A549 (cell line): ENCODE measurements at regions not wholly inside any gene's neighbourhood (a gene's known extent, or its start where the extent isn't known, plus 50 kb on each side); places are given as distances from the start of the nearest gene placed in this dataset.

ENCODE experiments used
- ATAC-seq, 2 experiments: fragments of 200-7000 bp in 1 of 2; fragments of >200 bp in 1 of 2; cut with Nextera tagmentation in 1 of 2; cut with Tn5 transposase in 1 of 2; 3 replicates each; pipeline versions ENCODE4 v1.8.0 to v1.9.1; 2018 to 2020; ENCODE audit warnings: mild to moderate bottlenecking in 1 of 2, moderate library complexity in 1 of 2
- CTCF ChIA-PET: fragments of 300-600 bp; sonication (Branson Sonifier 250); formaldehyde crosslinking; extraction: SDS; loops from one replicate; lab custom pipeline; 2021; ENCODE audit warnings: antibody characterized with exemption, inconsistent platforms; lab: Yijun Ruan, JAX
- POLR2A ChIA-PET: fragments of 350-600 bp; formaldehyde crosslinking; extraction: SDS; loops from one replicate; lab custom pipeline; 2021; ENCODE audit warnings: antibody characterized with exemption, inconsistent platforms; lab: Yijun Ruan, JAX
- DNase-seq, 2 experiments: peaks; one replicate each; pipeline versions ENCODE4 v3.0.0 to v3.0.0-alpha.2; 2011 to 2016; ENCODE audit warnings: low read depth in 1 of 2, low spot score in 1 of 2
- FAIRE-seq: peaks from 2 replicates; lab custom pipeline; 2011; peaks lifted over from hg19 to GRCh38; lab: Jason Lieb, UNC
- H3K27ac ChIP-seq, 2 experiments: fragments of >200 bp; sonication (Bioruptor Twin); formaldehyde crosslinking; 3 replicates each; pipeline ENCODE4 v1.5.1; 2016 to 2017
- H3K4me1 ChIP-seq: fragments of >200 bp; sonication (Bioruptor Twin); formaldehyde crosslinking; 3 replicates; pipeline ENCODE4 v1.6.1; 2016
- H3K4me2 ChIP-seq: fragments of >200 bp; sonication (Bioruptor Twin); formaldehyde crosslinking; 3 replicates; pipeline ENCODE4 v1.6.1; 2016
- H3K4me3 ChIP-seq: fragments of >200 bp; sonication (Bioruptor Twin); formaldehyde crosslinking; 3 replicates; pipeline ENCODE4 v1.5.1; 2016
- H3K9me3 ChIP-seq: fragments of >200 bp; sonication (Bioruptor Twin); formaldehyde crosslinking; 3 replicates; pipeline ENCODE4 v1.6.1; 2016
- CBX8 ChIP-seq: fragments of 200-600 bp; sonication (generic); IDR thresholded peaks from 2 replicates; pipeline ENCODE4 v1.6.1; 2016
- CHD2 ChIP-seq: fragments of 150-350 bp; IDR thresholded peaks from 2 replicates; pipeline ENCODE4 v1.6.1; 2014; ENCODE audit warnings: low read length; ENCODE audit not compliant: partially characterized antibody
- EHMT2 ChIP-seq: fragments of 200-600 bp; sonication (generic); IDR thresholded peaks from 2 replicates; pipeline ENCODE4 v1.6.1; 2016; ENCODE audit warnings: antibody characterized with exemption, low read depth, mild to moderate bottlenecking, moderate library complexity
- FOSL2 ChIP-seq, 2 experiments: fragments of 450-650 bp in 1 of 2; fragments of >200 bp in 1 of 2; sonication (Bioruptor Twin) in 1 of 2; formaldehyde crosslinking; IDR thresholded peaks; 2 replicates each; pipeline versions ENCODE4 v1.5.0 to v1.6.1; 2016 to 2020; ENCODE audit warnings: mild to moderate bottlenecking in 1 of 2, moderate library complexity in 1 of 2
- GATA3 ChIP-seq: IDR thresholded peaks from 2 replicates; pipeline ENCODE4 v1.6.1; 2012; ENCODE audit warnings: borderline replicate concordance
- HOXA7 ChIP-seq: fragments of 250-450 bp; sonication (Bioruptor Pico); IDR thresholded peaks from 2 replicates; pipeline ENCODE4 v1.5.0; 2020; ENCODE audit warnings: mild to moderate bottlenecking, moderate library complexity
- HOXB5 ChIP-seq: fragments of 250-450 bp; sonication (Bioruptor Pico); IDR thresholded peaks from 2 replicates; pipeline ENCODE4 v1.5.0; 2020; ENCODE audit warnings: mild to moderate bottlenecking, moderate library complexity
- KDM5A ChIP-seq: fragments of 200-600 bp; sonication (generic); IDR thresholded peaks from 2 replicates; pipeline ENCODE4 v1.6.1; 2016; ENCODE audit warnings: antibody characterized with exemption, mild to moderate bottlenecking
- MYC ChIP-seq: IDR thresholded peaks from 2 replicates; pipeline ENCODE4 v1.6.1; 2012; ENCODE audit warnings: mild to moderate bottlenecking, inconsistent platforms, low read length, improper control_type of control experiment, borderline replicate concordance
- NPAS2 ChIP-seq: fragments of 250-450 bp; sonication (Bioruptor Pico); IDR thresholded peaks from 2 replicates; pipeline ENCODE4 v1.8.0; 2022; ENCODE audit warnings: mild to moderate bottlenecking, moderate library complexity, borderline replicate concordance
- PHF8 ChIP-seq: fragments of 200-600 bp; sonication (generic); IDR thresholded peaks from 2 replicates; pipeline ENCODE4 v1.6.1; 2016; ENCODE audit warnings: low read depth, mild to moderate bottlenecking, antibody characterized with exemption, moderate library complexity, borderline replicate concordance
- RAD21 ChIP-seq, 2 experiments: fragments of >200 bp in 1 of 2; sonication (Bioruptor Twin) in 1 of 2; formaldehyde crosslinking in 1 of 2; IDR thresholded peaks in 1 of 2; conservative IDR thresholded peaks in 1 of 2; 2 replicates in 1 of 2; 3 replicates in 1 of 2; pipeline ENCODE4 v1.6.1; 2012 to 2018; ENCODE audit warnings: inconsistent platforms in 1 of 2
- RCOR1 ChIP-seq: fragments of 150-350 bp; IDR thresholded peaks from 2 replicates; pipeline ENCODE4 v1.6.1; 2014; ENCODE audit warnings: antibody characterized with exemption, low read length, low read depth
- RNF2 ChIP-seq: fragments of 200-600 bp; sonication (generic); IDR thresholded peaks from 2 replicates; pipeline ENCODE4 v1.6.1; 2016; ENCODE audit warnings: low read depth, mild to moderate bottlenecking, antibody characterized with exemption, moderate library complexity, borderline replicate concordance
- SMC3 ChIP-seq: fragments of >200 bp; sonication (Bioruptor Twin); formaldehyde crosslinking; IDR thresholded peaks from 3 replicates; pipeline ENCODE4 v1.6.1; 2018; ENCODE audit warnings: inconsistent platforms
- TP53 ChIP-seq: fragments of 250-450 bp; sonication (Bioruptor Pico); IDR thresholded peaks from 2 replicates; pipeline ENCODE4 v1.5.0; 2021; ENCODE audit warnings: mild to moderate bottlenecking, moderate library complexity
- ZSCAN20 ChIP-seq: fragments of 250-450 bp; sonication (Bioruptor Pico); IDR thresholded peaks from 2 replicates; pipeline ENCODE4 v1.8.0; 2022; ENCODE audit warnings: mild to moderate bottlenecking, moderate library complexity
- WGBS: methylation state at CpG from one replicate; pipeline ENCODE4 v1.1.6; 2017; ENCODE audit errors: missing lambda C conversion rate; 5-methylcytosine and 5-hydroxymethylcytosine counted together
- TF ChIP-seq, protein P1 (sequence below): fragments of 200-600 bp; sonication (generic); IDR thresholded peaks from 2 replicates; pipeline ENCODE4 v1.6.1; 2016; ENCODE audit warnings: antibody characterized with exemption, mild to moderate bottlenecking, moderate library complexity
- TF ChIP-seq, protein P2 (sequence below): fragments of >200 bp; sonication (Bioruptor Twin); formaldehyde crosslinking; IDR thresholded peaks from 3 replicates; pipeline ENCODE4 v1.6.1; 2016
- TF ChIP-seq, protein P3 (sequence below): fragments of 150-350 bp; IDR thresholded peaks from 2 replicates; pipeline ENCODE4 v1.6.1; 2014; ENCODE audit warnings: low read depth, mild to moderate bottlenecking, low read length
- TF ChIP-seq, protein P4 (sequence below): fragments of >200 bp; sonication (Bioruptor Twin); formaldehyde crosslinking; IDR thresholded peaks from 3 replicates; pipeline ENCODE4 v1.5.1; 2016
- TF ChIP-seq, protein P5 (sequence below): fragments of 250-450 bp; sonication (Bioruptor Pico); IDR thresholded peaks from 2 replicates; pipeline ENCODE4 v1.5.0; 2020; ENCODE audit warnings: low read depth, mild to moderate bottlenecking, moderate library complexity
- TF ChIP-seq, protein P6 (sequence below): IDR thresholded peaks from 2 replicates; pipeline ENCODE4 v1.6.1; 2012; ENCODE audit warnings: low read depth, borderline replicate concordance
- TF ChIP-seq, protein P7 (sequence below): fragments of 450-650 bp; IDR thresholded peaks from 2 replicates; pipeline ENCODE4 v1.6.1; 2014; ENCODE audit warnings: antibody characterized with exemption

DNA sequence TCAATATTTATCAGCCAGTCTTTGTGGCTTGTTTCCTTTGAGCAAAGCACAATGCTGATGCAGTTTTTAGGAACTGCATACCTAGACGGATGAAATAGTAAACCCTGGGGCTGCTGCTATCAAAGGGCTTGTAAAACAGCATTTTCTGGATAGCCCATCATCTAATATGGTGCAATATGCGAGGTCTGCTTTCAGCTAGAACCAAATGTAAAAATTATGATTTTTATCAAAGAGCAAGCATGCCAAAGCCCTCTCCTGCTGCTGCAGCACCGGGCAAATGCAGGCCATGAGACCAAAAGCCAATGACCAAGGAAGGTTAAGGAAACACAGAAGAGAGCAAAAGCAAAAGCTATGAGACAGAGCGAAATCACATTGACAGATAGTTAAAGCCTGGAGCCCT, 1000.4 kb downstream of the MAT2B start:
- CTCF ChIA-PET = interaction anchor here (1.1 to 3.7 kb wide), 3 partner anchors 16 to 810 kb away, joined by 3 to 16 read pairs (median 3); no protein-coding TSS in a partner anchor
- no peak for TF ChIP-seq KDM5A
- TF ChIP-seq RCOR1 = no peak
- no peak for TF ChIP-seq HOXA7 (CRISPR knock-in tag)
- TF ChIP-seq RNF2 = no peak
- no peak for TF ChIP-seq NPAS2 (CRISPR knock-in tag)
- TF ChIP-seq GATA3 = no peak
- no peak for TF ChIP-seq TP53 (CRISPR knock-in tag)
- TF ChIP-seq PHF8 = no peak

DNA sequence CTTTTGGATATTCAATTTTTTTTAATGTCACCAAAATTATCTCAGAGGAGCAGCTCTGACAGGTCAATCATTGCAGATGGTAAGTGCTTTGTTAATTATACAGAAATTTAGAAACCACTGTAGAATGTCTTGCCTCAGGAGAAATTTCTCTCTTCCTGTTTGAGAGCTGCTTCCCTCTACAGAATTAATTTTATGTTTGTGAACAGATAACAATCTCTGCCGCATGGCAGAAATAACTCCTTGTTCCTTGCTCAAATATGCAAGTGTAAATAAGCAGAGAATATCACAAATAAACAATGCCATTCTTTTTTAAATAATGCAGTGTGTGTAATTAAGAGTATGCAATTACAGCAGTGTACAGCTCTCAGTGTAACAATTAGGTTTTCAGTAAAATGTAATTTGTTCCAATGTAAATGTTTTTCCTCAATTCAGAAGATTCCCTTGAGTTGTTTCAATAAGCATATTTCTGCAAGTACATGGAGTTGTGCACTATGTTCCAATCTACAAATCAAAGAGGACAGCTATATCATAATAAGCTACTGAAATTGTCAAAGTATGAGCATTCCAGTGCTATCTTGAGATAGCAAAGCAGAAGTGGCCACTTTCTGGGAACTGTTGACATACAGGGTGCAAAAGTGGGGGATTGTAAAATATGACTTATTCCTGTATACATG, 1012.8 kb downstream of the MAT2B start:
- no peaks in the 10 kb centered on the region for H3K9me3 ChIP-seq
- H3K27ac ChIP-seq = no peak overlapping the region
- ATAC-seq (no peak), FAIRE-seq (no peak), DNase-seq (no peak)
- no peaks in the 10 kb centered on the region for H3K4me1 ChIP-seq
- H3K4me2 ChIP-seq = no peak overlapping the region
- ChIA-PET CTCF (no interaction called here), POLR2A (no interaction called here)
- WGBS = 31% methylated on average over 1 of the region's 1 CpG
- H3K4me3 ChIP-seq = no peak overlapping the region
- TF ChIP-seq, protein P1, sequence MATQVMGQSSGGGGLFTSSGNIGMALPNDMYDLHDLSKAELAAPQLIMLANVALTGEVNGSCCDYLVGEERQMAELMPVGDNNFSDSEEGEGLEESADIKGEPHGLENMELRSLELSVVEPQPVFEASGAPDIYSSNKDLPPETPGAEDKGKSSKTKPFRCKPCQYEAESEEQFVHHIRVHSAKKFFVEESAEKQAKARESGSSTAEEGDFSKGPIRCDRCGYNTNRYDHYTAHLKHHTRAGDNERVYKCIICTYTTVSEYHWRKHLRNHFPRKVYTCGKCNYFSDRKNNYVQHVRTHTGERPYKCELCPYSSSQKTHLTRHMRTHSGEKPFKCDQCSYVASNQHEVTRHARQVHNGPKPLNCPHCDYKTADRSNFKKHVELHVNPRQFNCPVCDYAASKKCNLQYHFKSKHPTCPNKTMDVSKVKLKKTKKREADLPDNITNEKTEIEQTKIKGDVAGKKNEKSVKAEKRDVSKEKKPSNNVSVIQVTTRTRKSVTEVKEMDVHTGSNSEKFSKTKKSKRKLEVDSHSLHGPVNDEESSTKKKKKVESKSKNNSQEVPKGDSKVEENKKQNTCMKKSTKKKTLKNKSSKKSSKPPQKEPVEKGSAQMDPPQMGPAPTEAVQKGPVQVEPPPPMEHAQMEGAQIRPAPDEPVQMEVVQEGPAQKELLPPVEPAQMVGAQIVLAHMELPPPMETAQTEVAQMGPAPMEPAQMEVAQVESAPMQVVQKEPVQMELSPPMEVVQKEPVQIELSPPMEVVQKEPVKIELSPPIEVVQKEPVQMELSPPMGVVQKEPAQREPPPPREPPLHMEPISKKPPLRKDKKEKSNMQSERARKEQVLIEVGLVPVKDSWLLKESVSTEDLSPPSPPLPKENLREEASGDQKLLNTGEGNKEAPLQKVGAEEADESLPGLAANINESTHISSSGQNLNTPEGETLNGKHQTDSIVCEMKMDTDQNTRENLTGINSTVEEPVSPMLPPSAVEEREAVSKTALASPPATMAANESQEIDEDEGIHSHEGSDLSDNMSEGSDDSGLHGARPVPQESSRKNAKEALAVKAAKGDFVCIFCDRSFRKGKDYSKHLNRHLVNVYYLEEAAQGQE = no peak
- TF ChIP-seq CBX8 (no peak), EHMT2 (no peak), HOXB5 (CRISPR knock-in tag) (no peak), RAD21 (conservative IDR thresholded peaks at IDR 0.05 in 1 of 2, IDR thresholded peaks at IDR 0.05 in 1 of 2) (no peak), ZSCAN20 (CRISPR knock-in tag) (no peak), CHD2 (no peak), SMC3 (no peak), FOSL2 (IDR thresholded peaks at IDR 0.05) (no peak), FOSL2 (CRISPR knock-in tag; IDR thresholded peaks at IDR 0.05) (no peak), KDM5A (no peak), RNF2 (no peak), MYC (no peak)
- TF ChIP-seq, protein P2, sequence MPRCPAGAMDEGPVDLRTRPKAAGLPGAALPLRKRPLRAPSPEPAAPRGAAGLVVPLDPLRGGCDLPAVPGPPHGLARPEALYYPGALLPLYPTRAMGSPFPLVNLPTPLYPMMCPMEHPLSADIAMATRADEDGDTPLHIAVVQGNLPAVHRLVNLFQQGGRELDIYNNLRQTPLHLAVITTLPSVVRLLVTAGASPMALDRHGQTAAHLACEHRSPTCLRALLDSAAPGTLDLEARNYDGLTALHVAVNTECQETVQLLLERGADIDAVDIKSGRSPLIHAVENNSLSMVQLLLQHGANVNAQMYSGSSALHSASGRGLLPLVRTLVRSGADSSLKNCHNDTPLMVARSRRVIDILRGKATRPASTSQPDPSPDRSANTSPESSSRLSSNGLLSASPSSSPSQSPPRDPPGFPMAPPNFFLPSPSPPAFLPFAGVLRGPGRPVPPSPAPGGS = no peak
- TF ChIP-seq, protein P3, sequence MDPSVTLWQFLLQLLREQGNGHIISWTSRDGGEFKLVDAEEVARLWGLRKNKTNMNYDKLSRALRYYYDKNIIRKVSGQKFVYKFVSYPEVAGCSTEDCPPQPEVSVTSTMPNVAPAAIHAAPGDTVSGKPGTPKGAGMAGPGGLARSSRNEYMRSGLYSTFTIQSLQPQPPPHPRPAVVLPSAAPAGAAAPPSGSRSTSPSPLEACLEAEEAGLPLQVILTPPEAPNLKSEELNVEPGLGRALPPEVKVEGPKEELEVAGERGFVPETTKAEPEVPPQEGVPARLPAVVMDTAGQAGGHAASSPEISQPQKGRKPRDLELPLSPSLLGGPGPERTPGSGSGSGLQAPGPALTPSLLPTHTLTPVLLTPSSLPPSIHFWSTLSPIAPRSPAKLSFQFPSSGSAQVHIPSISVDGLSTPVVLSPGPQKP = no peak
- TF ChIP-seq, protein P4, sequence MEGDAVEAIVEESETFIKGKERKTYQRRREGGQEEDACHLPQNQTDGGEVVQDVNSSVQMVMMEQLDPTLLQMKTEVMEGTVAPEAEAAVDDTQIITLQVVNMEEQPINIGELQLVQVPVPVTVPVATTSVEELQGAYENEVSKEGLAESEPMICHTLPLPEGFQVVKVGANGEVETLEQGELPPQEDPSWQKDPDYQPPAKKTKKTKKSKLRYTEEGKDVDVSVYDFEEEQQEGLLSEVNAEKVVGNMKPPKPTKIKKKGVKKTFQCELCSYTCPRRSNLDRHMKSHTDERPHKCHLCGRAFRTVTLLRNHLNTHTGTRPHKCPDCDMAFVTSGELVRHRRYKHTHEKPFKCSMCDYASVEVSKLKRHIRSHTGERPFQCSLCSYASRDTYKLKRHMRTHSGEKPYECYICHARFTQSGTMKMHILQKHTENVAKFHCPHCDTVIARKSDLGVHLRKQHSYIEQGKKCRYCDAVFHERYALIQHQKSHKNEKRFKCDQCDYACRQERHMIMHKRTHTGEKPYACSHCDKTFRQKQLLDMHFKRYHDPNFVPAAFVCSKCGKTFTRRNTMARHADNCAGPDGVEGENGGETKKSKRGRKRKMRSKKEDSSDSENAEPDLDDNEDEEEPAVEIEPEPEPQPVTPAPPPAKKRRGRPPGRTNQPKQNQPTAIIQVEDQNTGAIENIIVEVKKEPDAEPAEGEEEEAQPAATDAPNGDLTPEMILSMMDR = no peak
- TF ChIP-seq, protein P5, sequence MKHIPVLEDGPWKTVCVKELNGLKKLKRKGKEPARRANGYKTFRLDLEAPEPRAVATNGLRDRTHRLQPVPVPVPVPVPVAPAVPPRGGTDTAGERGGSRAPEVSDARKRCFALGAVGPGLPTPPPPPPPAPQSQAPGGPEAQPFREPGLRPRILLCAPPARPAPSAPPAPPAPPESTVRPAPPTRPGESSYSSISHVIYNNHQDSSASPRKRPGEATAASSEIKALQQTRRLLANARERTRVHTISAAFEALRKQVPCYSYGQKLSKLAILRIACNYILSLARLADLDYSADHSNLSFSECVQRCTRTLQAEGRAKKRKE (CRISPR knock-in tag) = no peak
- TF ChIP-seq, protein P6, sequence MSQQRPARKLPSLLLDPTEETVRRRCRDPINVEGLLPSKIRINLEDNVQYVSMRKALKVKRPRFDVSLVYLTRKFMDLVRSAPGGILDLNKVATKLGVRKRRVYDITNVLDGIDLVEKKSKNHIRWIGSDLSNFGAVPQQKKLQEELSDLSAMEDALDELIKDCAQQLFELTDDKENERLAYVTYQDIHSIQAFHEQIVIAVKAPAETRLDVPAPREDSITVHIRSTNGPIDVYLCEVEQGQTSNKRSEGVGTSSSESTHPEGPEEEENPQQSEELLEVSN = no peak
- TF ChIP-seq, protein P7, sequence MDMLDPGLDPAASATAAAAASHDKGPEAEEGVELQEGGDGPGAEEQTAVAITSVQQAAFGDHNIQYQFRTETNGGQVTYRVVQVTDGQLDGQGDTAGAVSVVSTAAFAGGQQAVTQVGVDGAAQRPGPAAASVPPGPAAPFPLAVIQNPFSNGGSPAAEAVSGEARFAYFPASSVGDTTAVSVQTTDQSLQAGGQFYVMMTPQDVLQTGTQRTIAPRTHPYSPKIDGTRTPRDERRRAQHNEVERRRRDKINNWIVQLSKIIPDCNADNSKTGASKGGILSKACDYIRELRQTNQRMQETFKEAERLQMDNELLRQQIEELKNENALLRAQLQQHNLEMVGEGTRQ = no peak

More for the DNA sequence above, 1000.4 kb downstream of the MAT2B start:
- DNase-seq (no peak), FAIRE-seq (no peak), ATAC-seq (no peak)
- no peak overlapping the region for H3K27ac ChIP-seq
- H3K4me2 ChIP-seq = no peak overlapping the region
- H3K4me1 ChIP-seq = no peaks in the 10 kb centered on the region
- no peaks in the 10 kb centered on the region for H3K9me3 ChIP-seq
- POLR2A ChIA-PET = no interaction called here
- no peak overlapping the region for H3K4me3 ChIP-seq
- 1% methylated on average over 4 of the region's 4 CpGs for WGBS
